ENCODE measurements at regions not wholly inside any gene's neighbourhood (a gene's known extent, or its start where the extent isn't known, plus 50 kb on each side); places are given as distances from the start of the nearest gene placed in this dataset.

GRCh38 chr1:244224487-244225430 lies 173.7 kb downstream of the ZBTB18 start:
- no peak for DNase-seq

- DNase-seq: no peak
Measured at GRCh38 chr1:244226435-244226834, 175.4 kb downstream of the ZBTB18 start.

- DNase-seq: no peak
Measured at GRCh38 chr1:244230470-244230869, 179.4 kb downstream of the ZBTB18 start.

GRCh38 chr1:244231193-244231571 lies 180.1 kb downstream of the ZBTB18 start:
- DNase-seq: no peak

- peak; percentile 63 for DNase-seq
Measured at GRCh38 chr1:244231572-244232315, 180.7 kb downstream of the ZBTB18 start.

GRCh38 chr1:244234009-244234643 lies 183.0 kb downstream of the ZBTB18 start:
- no peak for DNase-seq

- no peak for DNase-seq
Measured at GRCh38 chr1:244235157-244235556, 184.1 kb downstream of the ZBTB18 start.

- no peak for DNase-seq
Measured at GRCh38 chr1:244236101-244236500, 185.0 kb downstream of the ZBTB18 start.

- DNase-seq: no peak
Measured at GRCh38 chr1:244236721-244237120, 185.6 kb downstream of the ZBTB18 start.

- no peak for DNase-seq
Measured at GRCh38 chr1:244237445-244237844, 186.4 kb downstream of the ZBTB18 start.

GRCh38 chr1:244239261-244239770 lies 188.2 kb downstream of the ZBTB18 start:
- DNase-seq: peak; percentile 78

GRCh38 chr1:244241438-244241837 lies 190.4 kb downstream of the ZBTB18 start:
- no peak for DNase-seq

- DNase-seq: no peak
Measured at GRCh38 chr1:244242446-244242845, 191.4 kb downstream of the ZBTB18 start.

GRCh38 chr1:244246334-244246733 lies 195.3 kb downstream of the ZBTB18 start:
- no peak for DNase-seq

- DNase-seq: no peak
Measured at GRCh38 chr1:244248426-244248825, 197.3 kb downstream of the ZBTB18 start.

- no peak for DNase-seq
Measured at GRCh38 chr1:244252211-244252610, 199.5 kb downstream of the ADSS2 start.

- DNase-seq: no peak
Measured at GRCh38 chr1:244254467-244254866, 197.2 kb downstream of the ADSS2 start.

GRCh38 chr1:244255426-244255965 lies 196.2 kb downstream of the ADSS2 start:
- no peak for DNase-seq

- no peak for DNase-seq
Measured at GRCh38 chr1:244256086-244256676, 195.5 kb downstream of the ADSS2 start.

GRCh38 chr1:244264163-244264562 lies 187.5 kb downstream of the ADSS2 start:
- DNase-seq: no peak

- DNase-seq: no peak
Measured at GRCh38 chr1:244265507-244265906, 186.2 kb downstream of the ADSS2 start.

GRCh38 chr1:244269169-244269568 lies 182.5 kb downstream of the ADSS2 start:
- DNase-seq: no peak

- no peak for DNase-seq
Measured at GRCh38 chr1:244271004-244271403, 180.7 kb downstream of the ADSS2 start.

All from NCI-H510A (cell line).